HT1080 (cell line): ENCODE measurements at regions not wholly inside any gene's neighbourhood (a gene's known extent, or its start where the extent isn't known, plus 50 kb on each side); places are given as distances from the start of the nearest gene placed in this dataset.
A peak's percentile ranks its signal among the peaks of the same experiment; 100 is the strongest.
"Not testable (repeated sequence)": the region's sequence is repeated elsewhere in the genome, so short reads cannot be mapped to it uniquely, and the experiment has no call there.

Experiments
- DNase-seq: peaks from one replicate; pipeline ENCODE4 v3.0.0-alpha.2; 2015; ENCODE audit warnings: low read depth

GRCh38 chr12:89834676-89835075 lies 126.0 kb upstream of the ATP2B1 start:
- DNase-seq: no peak

DNA sequence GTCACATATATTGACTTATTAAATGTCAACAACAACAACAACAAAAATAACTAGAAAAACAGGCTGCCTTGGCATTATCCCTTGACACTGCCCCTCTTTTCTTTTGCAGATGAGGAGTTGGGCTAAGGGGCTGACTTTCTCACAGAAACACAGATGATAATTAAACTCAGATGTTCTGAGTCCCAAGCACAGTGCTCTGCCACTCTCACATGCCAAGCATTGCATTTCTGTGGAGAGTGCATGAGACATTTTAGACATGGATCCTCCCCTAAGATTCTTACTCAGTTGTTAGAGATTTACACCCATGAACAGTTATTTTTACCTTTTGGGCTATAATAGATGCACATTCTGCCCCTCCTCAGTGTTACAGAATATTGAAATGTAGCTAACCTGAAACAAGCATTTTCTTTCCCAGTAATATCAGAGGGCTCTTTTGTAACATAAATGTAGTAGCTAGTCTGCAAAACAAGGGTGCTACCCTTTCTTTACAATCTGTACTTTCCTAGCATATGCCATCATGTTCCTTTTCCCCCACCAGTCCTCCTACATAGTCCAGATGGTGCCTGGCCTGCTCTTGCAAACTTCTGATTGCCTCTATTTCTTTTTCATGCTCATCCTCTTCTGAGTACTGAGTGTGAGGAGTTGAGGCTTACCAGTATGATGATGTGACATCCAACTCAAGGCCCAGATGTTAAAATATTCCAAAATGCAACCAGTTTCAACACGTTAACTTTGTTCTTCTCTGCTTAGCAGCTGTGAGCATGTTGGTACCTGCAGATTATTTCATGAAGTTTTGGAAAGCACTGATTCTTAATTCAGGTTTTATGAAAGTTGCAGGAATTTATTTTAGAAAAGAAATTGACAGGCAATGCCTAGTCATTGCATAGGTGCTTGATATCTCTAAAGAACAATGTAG lies 125.0 kb upstream of the ATP2B1 start:
- DNase-seq: no peak

GRCh38 chr12:89832336-89832735 lies 123.7 kb upstream of the ATP2B1 start:
- DNase-seq: no peak

DNA sequence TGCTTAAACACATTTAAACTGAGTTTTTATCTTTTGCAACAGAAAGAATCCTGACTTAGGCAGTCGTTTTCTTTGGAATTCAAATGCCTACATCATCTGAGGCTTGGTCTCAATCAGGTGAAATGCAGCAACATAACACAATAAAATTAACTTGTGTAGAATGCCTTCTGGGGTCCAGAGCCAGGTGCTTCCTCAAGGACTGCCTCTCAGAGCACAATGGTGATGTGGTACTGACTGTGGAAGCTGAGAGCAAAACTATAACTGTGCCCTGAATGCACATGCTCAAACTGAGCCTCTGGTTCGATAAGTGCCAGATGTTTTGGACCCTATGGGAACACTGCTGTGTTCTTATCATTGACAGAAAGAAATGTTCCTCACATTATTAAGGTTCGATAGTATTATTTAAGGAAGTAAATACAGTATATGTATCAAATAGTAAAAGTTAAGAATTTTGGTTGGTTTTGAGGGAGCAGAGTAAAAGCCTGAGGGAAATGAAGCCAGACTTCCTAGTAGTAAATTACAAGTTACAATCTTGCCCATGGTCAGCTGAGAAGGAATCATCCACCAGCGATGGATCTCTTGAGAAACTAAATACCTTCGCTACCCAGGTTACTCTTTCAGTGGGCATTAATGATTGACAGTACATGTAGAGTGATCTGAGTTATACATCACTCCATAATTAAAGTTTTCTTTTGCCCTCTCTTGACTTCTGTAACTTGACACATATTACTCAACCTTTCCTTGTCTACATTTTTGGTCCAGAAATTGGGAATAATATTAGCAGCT lies 122.9 kb upstream of the ATP2B1 start:
- no peak for DNase-seq

- DNase-seq: no peak
These were observed 120.9 kb upstream of the ATP2B1 start for GRCh38 chr12:89829434-89829975.

- no peak for DNase-seq
These were observed 119.9 kb upstream of the ATP2B1 start for GRCh38 chr12:89828575-89828974.

- no peak for DNase-seq
These were observed 119.0 kb upstream of the ATP2B1 start for GRCh38 chr12:89827592-89827991.

GRCh38 chr12:89826468-89826867 lies 117.8 kb upstream of the ATP2B1 start:
- no peak for DNase-seq

DNA sequence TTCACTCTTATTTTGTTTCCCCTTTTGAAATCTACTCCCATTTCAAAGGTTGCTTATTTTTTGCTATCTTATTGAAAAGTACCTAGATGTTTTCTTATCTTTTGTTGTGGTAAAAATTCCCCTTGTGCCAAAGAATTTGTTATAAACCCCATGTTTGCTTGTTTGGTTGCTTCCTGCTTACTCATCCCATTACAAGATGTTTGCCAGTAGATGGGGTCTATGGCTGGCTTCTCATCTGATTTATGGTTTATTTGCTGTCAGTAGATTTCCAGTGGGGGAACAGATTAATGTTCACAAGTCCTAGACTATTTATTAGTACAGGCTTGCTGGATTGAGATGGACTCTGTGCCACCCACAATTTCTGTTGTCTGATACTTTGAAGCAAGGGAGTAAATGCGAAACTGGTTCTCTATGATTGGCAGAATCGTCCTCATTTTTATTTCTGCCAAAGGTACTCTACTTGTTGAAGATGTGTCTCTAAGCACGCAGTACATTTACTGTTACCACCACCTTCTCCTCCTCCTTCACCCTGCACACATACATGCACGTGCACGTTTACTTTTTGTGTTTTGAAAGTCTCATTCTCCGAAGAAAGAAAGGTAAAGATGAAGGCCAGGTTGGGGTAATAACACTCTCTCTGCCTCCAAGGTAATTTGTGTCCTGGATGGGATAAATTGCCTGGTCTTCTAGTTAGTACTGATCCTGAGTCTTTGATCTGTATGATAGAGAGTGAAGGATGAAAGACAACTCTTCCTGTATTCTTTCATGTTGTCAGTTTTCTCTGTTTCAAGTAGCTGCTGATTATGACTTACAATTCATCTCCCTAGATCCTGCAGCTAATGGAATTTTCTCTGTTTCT lies 117.2 kb upstream of the ATP2B1 start:
- peak; percentile 64 for DNase-seq

DNA sequence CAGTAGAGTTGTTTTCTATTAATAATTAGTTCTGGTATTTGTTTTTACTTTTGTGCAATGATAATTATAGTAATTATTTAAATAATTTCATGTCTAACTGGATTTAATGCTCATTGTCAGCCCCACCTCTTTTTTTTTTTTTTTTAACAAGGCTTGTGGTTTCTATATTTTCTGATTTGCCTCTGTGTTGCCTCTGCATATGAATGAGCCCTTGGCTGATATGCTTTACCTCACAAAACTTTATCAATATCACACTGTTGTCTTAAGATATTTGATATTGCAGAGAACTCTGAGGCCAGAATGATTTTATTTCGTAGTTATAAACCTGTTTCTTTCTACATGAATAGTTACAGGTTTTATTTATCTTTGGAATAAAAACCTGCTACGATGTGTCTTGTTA lies 116.2 kb upstream of the ATP2B1 start:
- no peak for DNase-seq

GRCh38 chr12:89822992-89823391 lies 114.4 kb upstream of the ATP2B1 start:
- DNase-seq: not testable (repeated sequence)

DNA sequence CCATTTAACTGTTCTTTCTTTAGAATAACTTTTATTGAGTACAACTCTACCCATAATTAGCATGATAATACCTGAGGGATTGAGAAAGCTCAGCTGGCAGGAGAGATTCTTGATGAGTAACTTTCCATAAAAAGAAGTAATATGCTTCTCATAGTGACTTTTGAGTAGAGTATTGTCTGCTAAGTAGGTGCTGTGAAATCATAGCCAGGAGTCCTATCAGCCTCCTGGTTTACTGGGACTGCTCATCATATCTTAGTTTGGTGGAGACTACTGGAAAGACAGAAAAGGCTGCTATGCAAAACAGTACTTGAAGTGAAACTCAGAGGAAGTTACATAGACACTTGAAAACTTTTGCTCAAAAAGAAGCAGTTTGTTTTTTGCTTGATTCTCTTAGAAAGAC lies 113.3 kb upstream of the ATP2B1 start:
- DNase-seq: no peak

DNA sequence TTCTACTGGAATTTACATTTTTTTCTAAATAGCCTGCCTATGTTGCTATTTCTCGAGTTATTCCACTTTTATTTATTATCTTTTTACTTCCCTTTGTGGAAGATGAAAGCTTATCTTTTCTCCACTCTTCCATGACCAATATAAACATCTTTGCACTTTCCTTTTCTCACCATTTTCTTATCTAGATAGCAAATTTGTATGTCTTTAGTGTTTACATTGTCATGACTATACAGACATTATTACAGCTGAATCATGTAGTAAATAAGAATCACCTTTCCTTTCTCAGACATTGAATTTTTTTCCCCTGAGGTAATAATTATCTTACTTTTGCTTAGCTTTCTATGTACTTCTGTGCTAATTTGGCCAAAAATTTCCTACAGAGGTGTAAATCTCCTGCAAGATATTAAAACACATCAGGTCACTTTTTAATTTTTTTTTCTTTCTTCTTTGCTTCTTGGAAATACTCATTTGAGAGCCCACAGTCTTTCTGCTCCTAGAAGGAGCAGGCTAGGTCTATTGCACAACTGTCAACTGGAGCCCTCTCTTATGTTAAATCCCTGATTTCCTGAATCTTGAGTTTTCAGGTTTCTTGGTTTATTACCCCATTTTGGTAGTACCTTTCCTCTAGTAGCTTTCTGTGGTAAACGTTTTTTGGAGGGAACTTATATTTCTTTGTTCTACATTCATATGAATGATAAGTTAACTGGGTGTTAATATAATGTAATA lies 109.0 kb upstream of the ATP2B1 start:
- DNase-seq: no peak

- DNase-seq: no peak
These were observed 106.6 kb upstream of the ATP2B1 start for GRCh38 chr12:89815225-89815624.

GRCh38 chr12:89803412-89803811 lies 94.8 kb upstream of the ATP2B1 start:
- DNase-seq: no peak

DNA sequence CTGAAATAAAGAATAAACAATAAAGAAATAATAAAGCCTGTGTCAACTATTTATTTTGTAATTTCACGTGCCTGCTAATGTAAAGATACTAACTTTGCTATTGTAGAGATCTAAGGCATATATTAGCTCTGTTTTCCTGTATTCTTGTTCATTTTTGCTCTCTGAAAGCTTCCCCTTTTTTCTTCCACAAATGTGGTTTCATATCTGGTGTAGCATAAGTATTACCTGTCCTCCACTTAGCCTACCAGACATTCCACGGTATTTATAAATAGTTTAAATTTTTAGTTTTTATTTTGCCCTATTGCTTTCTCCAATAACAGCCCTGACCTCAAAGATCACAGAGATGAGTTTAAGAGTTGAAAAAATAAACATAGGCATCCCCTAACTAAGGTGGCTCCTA lies 92.6 kb upstream of the ATP2B1 start:
- DNase-seq: no peak

GRCh38 chr12:89800435-89800834 lies 91.8 kb upstream of the ATP2B1 start:
- peak; percentile 14 for DNase-seq

GRCh38 chr12:89799316-89799715 lies 90.7 kb upstream of the ATP2B1 start:
- DNase-seq: no peak

DNA sequence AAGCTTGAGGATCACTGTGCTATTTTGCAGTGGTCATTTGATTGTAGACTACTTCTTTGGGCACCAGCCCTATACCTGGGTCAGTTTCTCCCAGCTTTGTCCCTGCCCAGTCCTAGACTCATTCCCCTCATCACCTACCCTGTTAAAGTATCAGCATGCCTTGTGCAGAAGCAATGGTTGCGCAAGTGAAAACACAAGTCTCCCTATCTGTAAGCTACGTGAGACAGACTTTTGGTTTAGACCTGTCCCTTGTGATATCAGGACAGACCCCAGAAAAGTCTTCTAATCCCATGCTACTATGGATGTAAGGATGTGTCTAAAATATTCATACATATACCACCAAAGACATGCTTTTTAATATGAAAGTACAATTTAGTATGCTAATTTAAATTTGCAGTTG lies 88.8 kb upstream of the ATP2B1 start:
- no peak for DNase-seq

DNA sequence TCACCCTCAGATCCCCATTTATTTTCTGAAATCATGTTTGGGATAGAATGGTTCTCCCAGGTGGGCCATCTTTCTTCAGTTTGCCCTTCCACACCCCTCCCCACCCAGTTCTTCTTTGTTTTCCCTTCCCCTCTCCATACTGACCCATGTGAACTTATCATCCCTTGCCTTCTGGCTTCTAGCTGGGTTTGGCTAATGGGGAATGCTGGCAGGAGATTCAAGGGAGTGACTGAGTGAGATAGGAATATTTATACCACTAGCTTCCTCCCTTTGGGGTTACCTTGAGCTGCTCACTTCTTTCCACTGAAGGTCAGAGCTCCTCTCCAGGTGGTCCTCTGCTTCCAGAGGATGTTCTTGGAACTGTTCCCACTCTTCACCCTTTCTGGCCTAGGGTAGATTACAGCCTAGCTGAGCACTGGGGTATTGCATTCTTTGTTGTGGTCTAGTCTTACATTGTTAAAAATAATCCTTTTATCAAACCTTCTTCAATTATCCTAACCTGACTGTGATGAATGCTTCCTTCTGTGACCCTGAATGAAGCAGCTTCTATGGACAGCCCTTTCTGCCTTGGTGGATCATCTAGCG lies 88.3 kb upstream of the ATP2B1 start:
- no peak for DNase-seq
